ENCODE measurements at regions not wholly inside any gene's neighbourhood (a gene's known extent, or its start where the extent isn't known, plus 50 kb on each side); places are given as distances from the start of the nearest gene placed in this dataset.

- no peak for TF ChIP-seq CTCF (conservative IDR thresholded peaks at IDR 0.05; ENCODE audit: low read length)
- no peak for TF ChIP-seq EZH2phosphoT487 (IDR thresholded peaks at IDR 0.05; ENCODE audit: borderline replicate concordance, low read depth, low read length)
These were observed 258.7 kb downstream of the IRX1 start for GRCh38 chr5:3854188-3854821.

Measured in OCI-LY7 (cell line).